Left cardiac atrium (tissue), 4 donors: ENCODE measurements at regions not wholly inside any gene's neighbourhood (a gene's known extent, or its start where the extent isn't known, plus 50 kb on each side); places are given as distances from the start of the nearest gene placed in this dataset.

ENCODE experiments used
- ATAC-seq, 2 donors: fragments of 200-7000 bp; cut with Tn5 transposase; one replicate each; pipeline ENCODE4 v1.9.1; 2020; ENCODE audit warnings: mild to moderate bottlenecking in 2 of 2, moderate library complexity in 2 of 2
- DNase-seq: peaks from one replicate; pipeline ENCODE4 v3.0.0-alpha.2; 2020
- intact Hi-C, 2 donors: fragments of 100-400 bp; cut with DNase I; formaldehyde crosslinking; loops; one replicate each; pipeline versions ENCODE4 v1.14.1 to v1.15.1; 2022 to 2023
- donor health status: DM: no; HTN: yes; CAD: no.
- donor health status: DM: no; HTN: yes; CAD: no; lungs with severe emphysema.
- donor health status: DM: yes; HTN: yes; CAD: no.
- donor health status: Dilated cardiomyopathy.

DNA sequence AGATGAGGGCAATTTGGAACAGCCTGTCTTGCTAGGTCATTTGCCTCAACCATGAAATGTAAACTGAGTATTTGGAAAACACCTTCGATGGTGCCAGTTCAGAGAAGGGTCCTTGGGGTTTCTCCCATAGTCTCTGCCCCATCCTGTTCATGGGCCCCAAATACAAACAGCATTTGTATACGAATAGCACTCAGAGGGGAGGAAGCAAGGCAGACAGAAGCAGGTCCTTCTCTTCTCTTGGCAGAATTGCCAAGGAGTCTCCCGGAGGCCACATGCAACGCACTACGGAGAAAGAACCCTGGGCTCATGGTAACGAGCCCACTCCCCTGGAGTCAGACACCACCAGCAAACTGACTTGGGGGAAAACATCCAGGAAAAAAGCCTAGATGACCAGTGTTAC lies 162.1 kb downstream of the RAB11FIP2 start:
- intact Hi-C loops = no loop called here
- ATAC-seq = no peak

DNA sequence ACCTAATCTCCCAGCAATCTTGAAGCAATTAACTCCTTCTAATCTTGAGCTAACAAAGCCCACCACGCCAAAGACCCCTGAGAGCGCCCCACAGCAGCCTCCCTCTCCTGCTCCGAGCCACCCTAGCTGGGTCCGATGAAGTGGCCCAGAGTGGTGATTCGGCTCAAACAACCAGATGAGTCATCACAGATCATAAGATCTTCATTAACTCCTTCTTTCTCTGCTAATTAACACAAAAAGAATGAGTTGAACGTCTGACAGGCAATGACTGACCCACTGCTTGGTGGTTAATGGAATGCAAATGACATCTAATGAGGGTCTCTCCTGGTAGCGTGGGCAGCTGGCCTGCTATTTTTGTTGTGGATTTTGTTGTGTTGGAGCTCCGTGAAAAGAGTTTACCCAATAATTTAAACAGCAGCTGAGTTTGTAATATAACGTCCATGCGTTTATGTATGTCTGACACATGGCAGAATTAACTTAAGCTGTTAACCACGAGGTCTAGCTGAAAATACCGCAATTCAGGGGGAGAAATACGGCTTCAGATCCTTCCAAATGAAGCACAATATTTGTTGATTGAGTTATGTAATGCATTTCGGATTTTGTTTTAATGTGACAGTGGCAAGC lies 161.4 kb downstream of the RAB11FIP2 start:
- no peak for DNase-seq
- ATAC-seq = no peak
- intact Hi-C loops = no loop called here

More for the DNA sequence above, 162.1 kb downstream of the RAB11FIP2 start:
- no peak for DNase-seq

DNA sequence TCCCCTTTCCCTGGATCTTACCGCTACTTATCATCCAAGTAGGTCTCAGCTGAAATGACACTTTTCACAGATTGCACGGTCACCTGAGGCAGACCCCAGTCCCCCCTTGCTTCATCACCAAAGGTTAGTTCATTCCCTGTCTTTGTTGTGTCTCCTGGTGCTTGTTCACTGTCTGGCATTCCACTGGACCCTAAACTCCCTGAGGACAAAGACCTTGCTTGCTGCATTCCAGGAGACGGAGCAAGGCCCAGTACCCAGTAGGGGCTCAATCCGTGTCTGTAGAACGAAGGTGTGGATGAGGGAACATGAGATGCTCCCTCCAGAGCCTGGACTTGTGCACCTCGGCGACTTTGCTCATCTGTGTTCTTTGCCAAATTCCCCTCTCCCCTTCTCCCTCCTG lies 160.0 kb downstream of the RAB11FIP2 start:
- no peak for ATAC-seq
- DNase-seq = no peak
- intact Hi-C loops = no loop called here

DNA sequence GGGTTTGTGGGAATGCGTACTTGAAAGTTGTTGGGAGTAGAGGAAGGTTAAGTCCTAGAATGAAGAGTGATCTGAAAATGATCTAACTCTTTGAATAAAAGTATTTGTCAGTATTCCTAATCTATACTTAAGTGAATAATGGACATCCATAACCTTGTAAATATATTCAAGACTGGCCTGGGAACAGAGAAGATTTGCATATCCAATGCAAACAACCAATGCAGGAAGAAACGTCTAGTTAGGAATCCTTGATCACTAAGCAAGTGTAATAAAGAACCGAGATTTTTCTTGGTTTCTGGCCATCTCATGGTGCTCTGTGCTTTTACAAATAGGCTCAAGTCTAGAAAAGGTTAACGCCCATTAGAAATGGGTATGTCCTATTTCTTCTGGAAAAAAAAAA lies 157.1 kb downstream of the RAB11FIP2 start:
- intact Hi-C loops = no loop called here

DNA sequence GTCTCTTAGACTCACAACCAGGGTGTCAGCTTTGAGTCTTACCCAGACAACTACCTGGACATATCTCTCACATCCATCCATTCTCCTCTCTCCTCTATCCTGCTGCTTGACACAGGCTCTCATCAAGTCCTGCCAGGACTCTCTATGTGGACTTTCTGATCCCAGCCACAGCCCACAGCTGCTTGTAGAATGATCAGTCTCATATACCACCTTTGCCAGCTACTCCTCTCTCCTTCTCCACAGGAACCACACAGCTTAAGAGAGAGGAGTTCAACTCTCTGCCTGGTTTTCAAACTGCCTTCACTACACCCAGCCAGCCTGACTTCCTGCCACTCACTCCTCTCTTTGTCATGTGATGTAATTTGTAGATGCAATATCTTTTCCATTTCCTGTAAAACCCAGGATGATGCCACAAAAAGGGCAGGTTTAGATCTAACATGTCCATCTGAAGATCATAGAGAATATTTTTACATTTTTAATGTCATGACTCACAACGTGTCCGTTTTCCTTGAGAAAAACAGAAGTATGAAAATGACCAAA lies 154.0 kb downstream of the RAB11FIP2 start:
- intact Hi-C loops = no loop called here
- no peak for DNase-seq
- no peak for ATAC-seq

More for the DNA sequence above, 157.1 kb downstream of the RAB11FIP2 start:
- no peak for ATAC-seq
- DNase-seq = no peak

DNA sequence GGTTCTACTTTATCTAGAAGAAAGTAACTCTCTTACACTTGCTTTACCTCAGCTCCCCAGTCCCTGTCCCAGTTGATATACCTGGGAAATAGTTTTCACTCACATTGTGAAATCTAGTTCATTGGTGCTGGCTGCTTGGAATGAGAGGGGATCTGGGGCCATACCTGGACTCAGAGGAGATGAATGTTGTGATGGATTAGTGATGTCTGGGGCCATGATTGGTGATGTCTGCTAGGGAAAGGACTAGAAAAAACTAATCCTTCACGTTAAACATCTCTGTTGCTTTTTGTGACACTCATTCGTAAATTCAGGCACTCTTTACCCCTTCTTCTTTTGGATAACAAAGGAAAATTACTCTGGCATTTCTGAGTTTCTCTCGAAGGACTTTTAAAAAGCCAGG lies 152.4 kb downstream of the RAB11FIP2 start:
- ATAC-seq (no peak), DNase-seq (no peak)

DNA sequence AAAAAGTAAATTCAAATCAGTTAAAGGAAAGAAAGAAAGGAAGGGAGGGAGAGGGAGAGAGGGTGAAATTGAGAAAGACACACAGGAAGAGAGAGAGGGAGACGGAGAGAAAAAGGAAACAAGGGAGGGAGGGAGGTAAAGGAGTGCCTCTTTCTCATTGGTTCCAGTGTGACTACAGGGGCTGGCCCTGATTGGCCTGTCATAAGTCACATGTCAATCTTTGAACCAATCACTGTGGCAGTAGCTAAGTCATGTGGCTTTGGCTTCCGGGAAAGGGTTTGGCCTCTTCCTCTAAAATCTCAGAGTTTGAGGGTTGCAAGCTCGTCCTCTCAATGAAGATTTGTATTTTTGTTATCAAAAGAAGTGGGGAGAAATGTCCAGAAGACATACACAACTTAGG lies 150.2 kb downstream of the RAB11FIP2 start:
- intact Hi-C loops = no loop called here
- ATAC-seq (no peak), DNase-seq (no peak)

More for the DNA sequence above, 152.4 kb downstream of the RAB11FIP2 start:
- intact Hi-C loops = no loop called here

DNA sequence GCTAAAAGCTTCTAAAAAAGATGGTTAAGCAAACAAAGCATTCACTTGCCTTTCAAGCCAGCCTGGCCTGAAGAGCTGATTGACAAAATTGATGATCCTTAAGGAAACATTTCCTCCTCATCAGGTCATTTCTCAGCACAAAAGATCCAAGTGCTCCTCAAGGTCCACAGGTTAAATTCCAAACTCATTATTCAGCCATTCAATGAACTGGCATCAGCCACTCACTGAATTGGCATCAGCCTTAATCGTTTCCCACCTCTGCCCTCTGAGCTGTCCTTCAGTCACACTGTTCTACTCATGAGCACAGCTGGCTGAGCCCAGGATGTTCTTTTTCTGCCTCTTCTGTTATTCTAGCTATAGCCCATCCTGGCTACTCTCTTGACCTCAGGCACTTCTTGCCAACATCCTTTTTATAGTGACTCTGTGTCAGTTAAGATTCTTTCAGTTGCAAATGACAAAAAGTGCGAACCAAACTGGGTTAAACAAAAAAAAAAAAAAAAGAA lies 147.5 kb downstream of the RAB11FIP2 start:
- no peak for ATAC-seq
- no peak for DNase-seq
- intact Hi-C loops = no loop called here

DNA sequence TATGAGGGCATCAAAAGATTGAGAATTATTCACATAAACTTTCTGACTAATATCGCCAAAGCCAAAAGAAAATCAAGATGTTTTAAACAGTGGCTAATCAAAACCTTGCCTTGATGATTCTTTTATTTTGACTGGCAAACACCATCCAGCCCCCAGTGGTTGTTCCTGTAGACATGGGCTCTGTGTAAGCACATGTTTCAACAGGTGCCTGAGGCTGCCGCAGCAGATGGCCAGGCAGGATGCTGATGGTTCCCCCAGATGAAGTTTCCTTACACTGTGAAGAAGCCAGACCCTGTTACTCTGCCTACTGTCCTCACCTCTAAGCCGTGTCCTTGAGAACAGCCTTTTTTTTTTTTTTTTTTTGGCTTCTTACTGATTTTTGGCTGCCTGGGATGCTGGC lies 146.5 kb downstream of the RAB11FIP2 start:
- intact Hi-C loops = no loop called here
- ATAC-seq = no peak
- DNase-seq = no peak

DNA sequence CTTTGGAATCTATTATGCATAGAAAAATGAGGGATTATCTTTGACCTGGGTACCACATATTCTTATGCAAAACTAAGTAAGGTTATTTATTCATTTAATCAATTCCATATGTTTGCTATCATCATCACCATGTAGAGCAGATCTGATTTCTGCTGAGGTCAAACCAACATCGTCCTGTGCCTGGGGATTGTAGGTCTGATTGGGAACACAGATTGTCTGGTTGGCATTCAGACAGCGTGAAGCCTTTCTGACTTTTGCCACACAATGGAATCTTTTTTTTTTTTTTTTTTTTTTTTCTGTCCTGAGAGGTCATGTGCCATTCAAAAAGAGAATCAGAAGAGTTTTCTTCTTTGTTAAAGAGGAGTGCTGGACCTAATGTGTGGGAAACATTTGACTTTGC lies 142.9 kb downstream of the RAB11FIP2 start:
- DNase-seq = no peak
- ATAC-seq = no peak
- intact Hi-C loops = no loop called here

DNA sequence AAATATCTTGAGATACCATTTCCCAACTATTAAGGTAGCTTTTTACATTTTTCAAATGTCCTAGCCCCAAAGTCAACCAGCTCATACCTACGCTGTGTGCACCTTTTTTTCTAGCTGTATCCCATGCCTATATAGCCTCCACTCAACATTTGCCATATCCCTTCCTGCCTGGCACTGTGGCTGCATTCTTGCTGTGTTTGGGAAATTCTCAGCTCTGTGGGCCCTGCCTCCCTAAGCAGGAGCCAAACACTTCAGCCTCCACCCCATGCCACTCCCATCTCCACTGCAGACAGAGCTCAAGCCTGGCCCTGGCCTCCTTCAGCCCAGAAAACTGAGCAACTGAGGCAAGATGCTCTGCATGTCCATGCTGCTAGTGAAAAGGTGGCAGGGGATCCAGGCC lies 141.3 kb downstream of the RAB11FIP2 start:
- intact Hi-C loops = no loop called here
- ATAC-seq (no peak), DNase-seq (no peak)

DNA sequence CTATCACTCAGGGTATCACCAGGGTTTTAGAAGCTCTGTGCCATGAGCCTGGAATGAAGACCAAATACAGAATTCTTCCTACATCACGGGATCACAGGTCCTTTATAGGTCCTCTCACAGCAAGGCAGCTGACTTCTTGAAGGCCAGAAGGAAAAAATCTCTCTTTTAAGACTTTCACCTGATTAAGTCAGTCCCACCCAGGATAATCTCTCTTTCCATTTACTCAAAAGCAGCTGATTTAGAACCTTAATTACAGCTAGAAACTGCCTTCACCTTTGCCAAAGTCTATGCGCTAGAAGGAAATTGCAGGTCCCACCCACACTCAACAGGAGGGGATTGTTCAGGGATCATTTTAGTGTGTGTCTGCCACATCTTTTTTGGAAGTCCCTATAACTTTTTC lies 135.1 kb downstream of the RAB11FIP2 start:
- DNase-seq = no peak
- intact Hi-C loops = no loop called here
- ATAC-seq = no peak

DNA sequence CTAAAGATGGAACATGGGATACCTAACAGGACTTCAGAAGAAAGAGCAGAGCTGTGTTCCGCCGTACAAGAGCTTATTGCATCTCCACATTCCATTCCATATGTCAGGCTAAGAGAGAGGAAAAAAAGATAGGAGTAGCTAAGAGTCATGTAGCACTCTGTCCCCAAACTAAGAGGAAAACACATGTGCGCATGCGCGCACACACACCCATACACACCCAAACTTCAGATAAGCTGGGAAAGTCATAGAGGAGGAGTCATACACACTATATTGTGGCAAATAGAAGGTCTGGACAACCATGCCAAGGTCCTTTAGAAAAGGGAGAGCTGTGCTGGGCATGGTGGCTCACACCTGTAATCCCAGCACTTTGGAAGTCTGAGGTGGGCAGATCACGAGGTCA lies 132.4 kb downstream of the RAB11FIP2 start:
- no peak for DNase-seq
- intact Hi-C loops = no loop called here
- ATAC-seq = no peak

DNA sequence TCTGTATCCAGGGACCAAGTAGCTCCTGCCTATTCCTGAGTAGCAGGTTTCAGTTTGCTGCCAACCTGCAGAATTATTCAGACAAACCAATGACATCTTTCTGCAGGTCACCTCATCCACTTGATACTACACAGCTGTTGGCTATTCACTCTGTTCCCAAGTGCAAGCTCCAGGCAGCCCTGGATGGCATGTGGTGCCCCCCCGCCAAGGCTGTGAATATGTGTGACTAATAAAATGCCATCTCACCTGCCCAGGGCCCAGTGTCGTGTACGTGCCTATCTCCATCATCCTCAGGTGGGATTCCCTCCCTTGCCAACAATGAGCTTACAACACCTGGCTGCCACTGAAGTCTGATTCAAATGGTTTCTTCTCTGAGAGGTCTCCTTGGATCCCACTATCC lies 125.8 kb downstream of the RAB11FIP2 start:
- DNase-seq (no peak), ATAC-seq (no peak)
- intact Hi-C loops = no loop called here

DNA sequence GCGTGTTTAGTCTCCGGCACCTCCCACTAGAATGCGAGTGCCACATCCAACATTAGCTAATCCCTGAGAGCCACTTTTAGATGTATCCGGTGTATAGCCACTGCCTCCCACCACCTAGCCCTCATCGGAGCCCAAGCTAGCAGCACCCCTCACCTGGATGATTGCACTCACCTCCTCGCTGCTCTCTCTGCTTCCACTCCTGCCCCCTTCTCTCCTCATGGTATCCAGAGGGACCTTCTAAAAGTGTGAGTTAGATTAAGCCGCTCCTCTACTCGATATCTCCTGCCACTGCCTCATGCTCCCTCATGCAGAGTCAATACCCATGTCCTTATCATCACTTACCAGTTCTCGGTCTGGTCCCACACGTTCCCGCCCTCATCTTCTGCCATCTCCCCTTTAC lies 125.3 kb downstream of the RAB11FIP2 start:
- no peak for DNase-seq
- no peak for ATAC-seq
- intact Hi-C loops = no loop called here

DNA sequence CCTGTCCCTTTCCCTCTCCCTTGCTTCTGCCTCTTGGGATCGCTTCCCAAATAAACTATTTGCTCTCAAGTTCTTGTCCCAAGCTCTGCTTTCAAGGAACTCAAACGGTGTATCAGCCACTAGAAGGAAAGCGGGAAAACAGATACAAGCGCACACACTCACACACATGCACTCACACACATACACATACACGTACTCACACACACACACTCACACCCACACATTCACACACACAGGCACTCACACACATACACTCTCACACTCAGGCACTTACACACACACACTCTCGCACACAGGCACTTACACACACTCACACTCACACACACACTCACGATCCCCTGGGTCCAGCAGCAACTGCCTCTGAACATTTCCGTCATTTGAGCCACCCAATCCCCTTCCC lies 121.9 kb downstream of the RAB11FIP2 start:
- DNase-seq (no peak), ATAC-seq (no peak)
- intact Hi-C loops = no loop called here

DNA sequence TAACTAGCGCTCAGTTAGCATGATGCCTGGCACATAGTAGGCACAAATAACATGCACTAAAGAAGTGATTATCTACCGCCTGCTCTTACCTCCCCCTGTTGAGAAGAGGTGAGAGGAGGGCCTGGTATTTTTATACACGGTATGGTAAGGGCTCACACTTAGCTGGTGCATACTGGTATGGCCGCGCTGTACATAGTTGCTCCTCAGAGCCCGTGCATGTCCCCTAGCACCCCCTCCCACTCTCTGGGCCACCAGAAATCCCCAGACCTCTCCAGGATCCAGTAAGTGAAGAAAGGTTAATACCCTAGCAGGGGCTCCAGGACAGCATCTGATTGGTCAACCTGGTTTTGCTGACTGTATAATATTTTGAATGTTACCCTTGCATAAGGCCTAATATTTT lies 121.4 kb downstream of the RAB11FIP2 start:
- intact Hi-C loops = no loop called here
- no peak for DNase-seq
- no peak for ATAC-seq

DNA sequence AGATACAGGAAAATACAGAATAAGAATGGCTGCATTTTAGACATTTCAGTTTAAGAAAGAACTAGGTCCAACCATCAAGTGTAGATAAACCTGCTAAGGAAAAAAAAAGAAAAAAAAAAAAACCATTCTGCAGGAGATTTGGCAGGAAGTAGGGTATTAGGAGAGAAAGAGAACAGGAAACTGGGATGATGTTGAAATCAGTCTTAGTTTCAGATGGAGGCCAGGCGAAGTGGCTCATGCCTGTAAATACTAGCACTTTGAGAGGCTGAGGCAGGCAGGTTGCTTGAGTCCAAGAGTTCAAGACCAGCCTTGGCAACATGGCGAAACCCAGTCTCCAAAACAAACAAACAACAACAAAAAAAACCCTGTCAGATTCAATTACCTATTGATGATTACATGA lies 120.2 kb downstream of the RAB11FIP2 start:
- DNase-seq (no peak), ATAC-seq (no peak)
- intact Hi-C loops = no loop called here

DNA sequence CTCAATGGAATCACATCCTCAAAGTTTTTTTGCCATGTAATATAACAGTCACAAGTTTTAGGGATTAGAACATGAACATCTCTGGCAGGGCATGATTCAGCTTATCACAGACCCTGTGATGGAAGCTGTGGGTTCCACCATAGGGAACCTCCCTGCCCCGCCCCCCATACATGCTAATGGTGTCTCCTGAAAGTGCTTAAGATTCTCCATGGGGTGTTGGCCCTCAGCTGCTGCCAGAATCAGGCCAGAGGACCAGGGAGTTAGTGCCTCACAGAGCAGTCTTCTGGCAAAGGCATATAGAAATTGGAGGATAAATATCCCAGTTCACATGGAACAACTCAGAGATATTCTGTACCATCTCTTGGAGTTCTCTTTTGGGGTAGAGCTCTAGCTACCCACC lies 119.4 kb downstream of the RAB11FIP2 start:
- intact Hi-C loops = no loop called here
- DNase-seq = no peak
- no peak for ATAC-seq

DNA sequence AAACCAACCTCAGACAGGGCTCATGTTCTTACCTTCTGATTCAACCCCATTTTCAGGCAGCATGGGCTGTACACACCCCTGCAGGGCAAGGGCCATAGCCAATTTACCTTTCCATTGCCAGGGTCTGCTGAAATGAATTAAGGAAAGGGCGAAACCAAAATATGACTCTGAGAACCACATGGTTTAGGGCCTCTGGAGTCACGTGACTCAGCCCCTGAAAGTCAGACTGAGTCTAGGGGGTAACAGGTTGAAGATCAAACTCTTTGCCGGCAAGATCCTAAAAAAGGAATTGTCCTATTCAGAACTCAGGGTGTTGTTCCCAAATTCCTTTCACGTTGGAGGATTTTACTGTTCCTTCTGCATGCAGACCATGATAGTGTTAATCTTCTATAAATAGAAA lies 118.9 kb downstream of the RAB11FIP2 start:
- ATAC-seq = no peak
- intact Hi-C loops = no loop called here
- no peak for DNase-seq

DNA sequence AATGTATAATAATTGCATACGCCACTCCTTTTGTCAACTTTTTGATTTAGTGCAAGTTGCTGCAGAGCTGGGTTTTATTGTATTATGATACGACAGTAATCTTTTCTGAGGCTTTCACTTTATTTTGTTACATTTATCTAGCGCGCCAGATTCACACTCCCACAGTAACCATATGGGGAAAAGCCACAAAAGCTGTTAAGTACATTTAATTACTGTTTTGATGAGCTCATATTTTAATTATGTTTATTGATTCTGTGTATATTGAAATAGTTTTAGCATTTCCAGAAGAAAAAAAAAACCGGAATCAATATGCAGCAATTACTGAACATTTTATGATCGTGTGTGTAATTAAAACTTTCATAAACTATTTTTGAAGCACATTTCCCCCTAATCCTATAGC lies 118.5 kb downstream of the RAB11FIP2 start:
- intact Hi-C loops = no loop called here
- no peak for DNase-seq
- ATAC-seq = no peak

DNA sequence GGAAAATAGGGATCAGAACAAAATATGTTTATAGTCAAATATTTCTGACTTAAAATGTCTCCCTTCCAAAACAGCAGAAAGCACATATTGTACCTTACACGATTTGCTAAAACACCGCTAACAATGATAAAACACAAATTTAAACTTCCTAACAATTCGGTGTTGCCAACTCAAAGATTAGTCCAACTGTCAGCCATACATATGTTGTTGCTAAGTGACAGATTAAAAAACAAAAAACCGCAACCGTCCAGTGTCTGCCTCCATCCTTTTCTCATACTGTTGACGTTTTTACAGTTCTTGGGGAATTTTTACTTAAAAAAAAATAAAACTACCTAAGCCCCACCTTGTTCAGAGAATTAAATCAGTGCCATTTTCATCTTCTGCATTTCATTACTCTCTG lies 118.0 kb downstream of the RAB11FIP2 start:
- DNase-seq (no peak), ATAC-seq (no peak)
- intact Hi-C loops = no loop called here
